K562 (cell line): ENCODE measurements at regions not wholly inside any gene's neighbourhood (a gene's known extent, or its start where the extent isn't known, plus 50 kb on each side); places are given as distances from the start of the nearest gene placed in this dataset.

Experiments used
- KLF13 ChIP-seq: fragments of 450-650 bp; IDR thresholded peaks from 2 replicates; pipeline ENCODE4 v1.6.1; 2016; ENCODE audit warnings: missing genetic modification characterization, low read depth, mild to moderate bottlenecking, missing compliant biosample characterization, moderate library complexity, borderline replicate concordance
- MCM3 ChIP-seq: fragments of 450-650 bp; IDR thresholded peaks from 2 replicates; pipeline ENCODE4 v1.6.1; 2016

DNA sequence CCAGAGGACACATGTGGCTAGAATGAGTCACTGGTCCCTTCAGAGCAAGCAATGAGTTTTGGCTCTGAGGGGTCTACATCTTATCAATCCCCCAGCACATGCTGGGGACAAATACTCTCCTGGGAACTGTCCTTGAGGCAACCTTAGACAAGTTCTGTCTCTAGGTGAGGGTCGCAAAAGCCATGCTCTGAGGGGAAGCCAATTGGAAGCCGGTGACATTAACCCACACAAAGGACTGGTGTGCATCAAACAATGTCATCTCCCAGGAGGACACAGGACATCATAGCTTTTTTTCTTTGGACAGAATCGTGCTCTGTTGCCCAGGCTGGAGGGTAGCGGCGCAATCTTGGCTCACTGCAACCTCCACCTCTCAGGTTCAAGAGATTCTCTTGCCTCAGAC lies 111.6 kb upstream of the ZNF722 start:
- TF ChIP-seq KLF13 (tag) (no peak), MCM3 (no peak)
